Liver (tissue), 8 donors: ENCODE measurements at regions not wholly inside any gene's neighbourhood (a gene's known extent, or its start where the extent isn't known, plus 50 kb on each side); places are given as distances from the start of the nearest gene placed in this dataset.

ENCODE experiments used
- DNase-seq: peaks from one replicate; pipeline ENCODE4 v3.0.0-alpha.2; 2017; ENCODE audit warnings: low spot score
- H3K27ac ChIP-seq, 2 donors: one replicate each; pipeline ENCODE4 v1.7.0; 2013; ENCODE audit warnings: inconsistent platforms in 2 of 2, low read length in 2 of 2, control low read depth in 1 of 2, low read depth in 1 of 2, mild to moderate bottlenecking in 1 of 2
- H3K27me3 ChIP-seq, 4 donors: one replicate each; pipeline versions ENCODE4 v1.6.1 to v1.7.0; 2013; ENCODE audit warnings: low read length in 3 of 4, inconsistent platforms in 1 of 4, mild to moderate bottlenecking in 1 of 4, moderate library complexity in 1 of 4; ENCODE audit not compliant: control insufficient read depth in 4 of 4, insufficient read depth in 4 of 4
- H3K36me3 ChIP-seq, 4 donors: one replicate each; pipeline versions ENCODE4 v1.6.1 to v1.7.0; 2013; ENCODE audit warnings: low read length in 3 of 4, mild to moderate bottlenecking in 3 of 4, low read depth in 1 of 4, moderate library complexity in 1 of 4; ENCODE audit not compliant: control insufficient read depth in 4 of 4, insufficient read depth in 3 of 4
- H3K4me1 ChIP-seq, 4 donors: one replicate each; pipeline versions ENCODE4 v1.6.1 to v1.7.0; 2013; ENCODE audit warnings: low read length in 3 of 4, mild to moderate bottlenecking in 3 of 4, moderate library complexity in 1 of 4; ENCODE audit not compliant: control insufficient read depth in 4 of 4, insufficient read depth in 4 of 4
- H3K4me3 ChIP-seq, 3 donors: one replicate each; pipeline versions ENCODE4 v1.6.1 to v1.7.0; 2013; ENCODE audit warnings: low read length in 3 of 3, control low read depth in 1 of 3, low read depth in 1 of 3, mild to moderate bottlenecking in 1 of 3
- H3K9ac ChIP-seq, 2 donors: one replicate each; pipeline ENCODE4 v1.7.0; 2013; ENCODE audit warnings: low read length in 2 of 2, mild to moderate bottlenecking in 2 of 2, moderate library complexity in 2 of 2, control low read depth in 1 of 2, low read depth in 1 of 2
- H3K9me3 ChIP-seq, 4 donors: one replicate each; pipeline versions ENCODE4 v1.6.1 to v1.7.0; 2013; ENCODE audit warnings: low read length in 3 of 4; ENCODE audit not compliant: control insufficient read depth in 4 of 4
- EGR1 ChIP-seq, 2 donors: IDR thresholded peaks; 2 replicates each; pipeline ENCODE4 v1.6.1; 2016 to 2018; ENCODE audit warnings: antibody characterized with exemption in 2 of 2, low read depth in 2 of 2
- FOXA2 ChIP-seq: IDR thresholded peaks from 2 replicates; pipeline ENCODE4 v1.6.1; 2016; ENCODE audit warnings: antibody characterized with exemption
- HNF4A ChIP-seq, 2 donors: conservative IDR thresholded peaks; 2 replicates each; pipeline ENCODE4 v1.6.1; 2016; ENCODE audit warnings: antibody characterized with exemption in 2 of 2, mild to moderate bottlenecking in 2 of 2
- HNF4G ChIP-seq: IDR thresholded peaks from 2 replicates; pipeline ENCODE4 v1.6.1; 2016; ENCODE audit warnings: antibody characterized with exemption
- JUND ChIP-seq, 2 donors: IDR thresholded peaks; 2 replicates each; pipeline ENCODE4 v1.6.1; 2016; ENCODE audit warnings: antibody characterized with exemption in 2 of 2
- SP1 ChIP-seq: IDR thresholded peaks from 2 replicates; pipeline ENCODE4 v1.6.1; 2018; ENCODE audit warnings: antibody characterized with exemption, mild to moderate bottlenecking
- TAF1 ChIP-seq: conservative IDR thresholded peaks from 2 replicates; pipeline ENCODE4 v1.6.1; 2016; ENCODE audit warnings: antibody characterized with exemption, mild to moderate bottlenecking
- YY1 ChIP-seq: IDR thresholded peaks from 2 replicates; pipeline ENCODE4 v1.6.1; 2016; ENCODE audit warnings: antibody characterized with exemption, mild to moderate bottlenecking
- WGBS: extraction: QIAGEN DNeasy Blood & Tissue Kit; methylation state at CpG from one replicate; pipeline ENCODE4 v1.1.7; 2013; 5-methylcytosine and 5-hydroxymethylcytosine counted together
- TF ChIP-seq, protein P1 (sequence below): IDR thresholded peaks from 2 replicates; pipeline ENCODE4 v1.6.1; 2016; ENCODE audit warnings: antibody characterized with exemption
- TF ChIP-seq, protein P2 (sequence below): IDR thresholded peaks from 2 replicates; pipeline ENCODE4 v1.6.1; 2016; ENCODE audit warnings: antibody characterized with exemption
- TF ChIP-seq, protein P3 (sequence below): IDR thresholded peaks from 2 replicates; pipeline ENCODE4 v1.6.1; 2016; ENCODE audit warnings: antibody characterized with exemption
- TF ChIP-seq, protein P4 (sequence below): fragments of 150-350 bp; IDR thresholded peaks from 2 replicates; pipeline ENCODE4 v1.5.1; 2017; ENCODE audit warnings: improper control_type of control experiment, low read depth, low read length; ENCODE audit not compliant: missing input control
- donor health status: healthy.
- donor health status: healthy.
- donor health status: healthy.
- donor health status: healthy.
- donor health status: healthy.

DNA sequence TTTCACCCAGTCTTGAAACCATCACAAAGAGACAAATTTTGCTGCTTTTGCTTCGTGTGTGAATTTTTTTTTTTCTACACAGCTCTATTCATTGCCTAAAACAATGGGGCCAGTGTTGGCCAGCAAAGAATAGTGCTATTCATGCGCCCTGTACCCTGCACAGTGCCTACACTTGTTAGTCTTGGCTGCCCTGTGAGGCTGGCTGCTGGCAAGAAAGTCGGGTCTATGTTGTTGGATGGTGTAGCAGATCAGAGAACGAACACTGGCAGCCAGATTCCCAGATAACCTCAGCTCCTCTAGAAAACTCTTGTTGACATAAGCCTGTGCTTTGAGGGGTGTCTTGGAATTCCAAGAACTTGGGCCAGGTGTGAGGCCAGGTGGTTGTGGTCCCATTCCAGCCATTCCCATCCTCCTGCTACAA lies 455.7 kb upstream of the TCF4 start (continued):
- TF ChIP-seq, protein P1, sequence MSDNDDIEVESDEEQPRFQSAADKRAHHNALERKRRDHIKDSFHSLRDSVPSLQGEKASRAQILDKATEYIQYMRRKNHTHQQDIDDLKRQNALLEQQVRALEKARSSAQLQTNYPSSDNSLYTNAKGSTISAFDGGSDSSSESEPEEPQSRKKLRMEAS: no peak
- TF ChIP-seq, protein P2, sequence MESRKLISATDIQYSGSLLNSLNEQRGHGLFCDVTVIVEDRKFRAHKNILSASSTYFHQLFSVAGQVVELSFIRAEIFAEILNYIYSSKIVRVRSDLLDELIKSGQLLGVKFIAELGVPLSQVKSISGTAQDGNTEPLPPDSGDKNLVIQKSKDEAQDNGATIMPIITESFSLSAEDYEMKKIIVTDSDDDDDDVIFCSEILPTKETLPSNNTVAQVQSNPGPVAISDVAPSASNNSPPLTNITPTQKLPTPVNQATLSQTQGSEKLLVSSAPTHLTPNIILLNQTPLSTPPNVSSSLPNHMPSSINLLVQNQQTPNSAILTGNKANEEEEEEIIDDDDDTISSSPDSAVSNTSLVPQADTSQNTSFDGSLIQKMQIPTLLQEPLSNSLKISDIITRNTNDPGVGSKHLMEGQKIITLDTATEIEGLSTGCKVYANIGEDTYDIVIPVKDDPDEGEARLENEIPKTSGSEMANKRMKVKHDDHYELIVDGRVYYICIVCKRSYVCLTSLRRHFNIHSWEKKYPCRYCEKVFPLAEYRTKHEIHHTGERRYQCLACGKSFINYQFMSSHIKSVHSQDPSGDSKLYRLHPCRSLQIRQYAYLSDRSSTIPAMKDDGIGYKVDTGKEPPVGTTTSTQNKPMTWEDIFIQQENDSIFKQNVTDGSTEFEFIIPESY: no peak
- no peak for TF ChIP-seq EGR1 (IDR thresholded peaks at IDR 0.05; ENCODE audit: low read depth in 2 of 2)
- no peak for TF ChIP-seq SP1

DNA sequence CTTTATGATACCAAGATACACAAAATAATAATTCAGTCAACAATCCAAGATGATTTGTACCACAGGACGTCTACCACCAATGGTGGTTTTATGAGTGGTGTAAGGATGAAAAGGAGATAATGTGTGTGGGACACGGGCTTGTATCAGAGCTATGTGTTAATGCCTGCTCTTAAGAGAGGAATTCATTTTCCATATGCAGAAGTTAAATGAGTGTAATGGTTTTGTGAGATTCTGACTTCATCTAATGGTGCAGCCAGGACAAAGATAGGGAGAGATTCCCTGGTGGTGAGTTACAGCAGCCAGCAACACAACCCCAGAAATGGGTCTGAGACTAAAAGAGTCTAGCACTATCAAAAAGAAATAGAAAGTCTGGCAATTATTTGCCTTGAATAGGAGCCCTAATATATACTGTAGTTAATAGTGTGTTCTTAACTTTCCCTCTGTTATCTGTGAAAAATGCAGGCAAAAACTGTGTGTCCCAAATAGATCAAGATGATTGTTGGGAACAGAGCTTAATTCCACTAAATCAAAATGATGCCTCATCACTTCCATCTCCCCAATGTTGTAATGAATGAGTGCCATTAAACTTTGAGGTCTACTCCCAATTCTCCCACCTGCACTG lies 455.0 kb upstream of the TCF4 start:
- no peak overlapping the region for H3K27ac ChIP-seq
- no peaks in the 10 kb centered on the region for H3K36me3 ChIP-seq
- H3K9me3 ChIP-seq: peaks cover 0 to 5% (median 1%) of the 10 kb centered on the region in 4 donors
- no peak overlapping the region for H3K4me3 ChIP-seq
- H3K9ac ChIP-seq: no peak overlapping the region
- H3K4me1 ChIP-seq: no peaks in the 10 kb centered on the region
- no peak for DNase-seq
- no peaks in the 10 kb centered on the region for H3K27me3 ChIP-seq
- TF ChIP-seq, protein P2: no peak
- TF ChIP-seq EGR1 (IDR thresholded peaks at IDR 0.05; ENCODE audit: low read depth in 2 of 2) (no peak), FOXA2 (no peak), HNF4G (no peak), SP1 (no peak), TAF1 (no peak), YY1 (no peak), JUND (IDR thresholded peaks at IDR 0.05) (no peak), HNF4A (conservative IDR thresholded peaks at IDR 0.05) (no peak)
- TF ChIP-seq, protein P1: no peak
- TF ChIP-seq, protein P3, sequence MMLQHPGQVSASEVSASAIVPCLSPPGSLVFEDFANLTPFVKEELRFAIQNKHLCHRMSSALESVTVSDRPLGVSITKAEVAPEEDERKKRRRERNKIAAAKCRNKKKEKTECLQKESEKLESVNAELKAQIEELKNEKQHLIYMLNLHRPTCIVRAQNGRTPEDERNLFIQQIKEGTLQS: no peak
- 89% methylated on average over 2 of the region's 2 CpGs for WGBS

DNA sequence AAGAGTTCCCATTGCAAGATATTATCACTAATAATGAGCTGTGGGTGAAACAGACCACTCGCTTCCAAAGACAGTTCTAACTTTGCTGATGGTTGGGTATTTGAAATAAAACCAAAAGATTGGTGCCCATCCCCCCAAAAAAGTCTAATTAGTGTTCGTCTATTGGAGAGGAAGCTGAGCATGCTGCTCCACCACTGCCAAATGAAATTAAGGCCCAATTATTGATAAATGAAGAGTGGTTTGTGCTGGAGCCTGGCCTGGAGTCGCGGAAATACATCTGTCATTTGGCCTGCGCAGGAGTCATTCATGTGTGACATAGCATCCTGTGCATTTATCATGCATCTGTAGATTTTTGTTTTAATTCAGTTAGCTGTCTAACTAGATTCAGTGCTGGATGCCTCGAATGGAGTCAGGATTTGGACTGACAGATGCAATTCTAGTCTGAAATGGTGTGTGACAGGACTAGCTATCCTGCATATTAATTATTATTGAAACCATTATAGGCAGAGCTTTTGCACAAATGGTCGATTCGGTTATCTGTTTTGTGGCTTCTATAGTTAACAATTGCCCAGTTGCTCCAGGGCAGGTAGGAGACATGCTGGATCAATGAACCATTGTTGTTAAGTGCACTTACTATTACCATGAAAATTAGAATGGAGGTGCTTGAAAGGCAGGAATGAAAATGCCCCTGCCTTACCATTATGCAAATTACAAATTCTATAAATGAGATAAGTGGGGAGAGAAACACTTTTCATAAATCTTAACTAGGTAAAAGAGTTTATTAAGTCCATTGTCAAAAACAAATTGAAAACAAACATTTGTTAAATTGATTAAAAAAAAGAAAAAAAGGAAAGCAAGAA lies 450.4 kb upstream of the TCF4 start:
- Histone ChIP-seq H3K27me3 (no peaks in the 10 kb centered on the region), H3K27ac (no peak overlapping the region), H3K9me3 (no peaks in the 10 kb centered on the region), H3K9ac (no peak overlapping the region), H3K4me1 (no peaks in the 10 kb centered on the region), H3K4me3 (no peak overlapping the region), H3K36me3 (no peaks in the 10 kb centered on the region)
- TF ChIP-seq, protein P1: no peak
- TF ChIP-seq, protein P4, sequence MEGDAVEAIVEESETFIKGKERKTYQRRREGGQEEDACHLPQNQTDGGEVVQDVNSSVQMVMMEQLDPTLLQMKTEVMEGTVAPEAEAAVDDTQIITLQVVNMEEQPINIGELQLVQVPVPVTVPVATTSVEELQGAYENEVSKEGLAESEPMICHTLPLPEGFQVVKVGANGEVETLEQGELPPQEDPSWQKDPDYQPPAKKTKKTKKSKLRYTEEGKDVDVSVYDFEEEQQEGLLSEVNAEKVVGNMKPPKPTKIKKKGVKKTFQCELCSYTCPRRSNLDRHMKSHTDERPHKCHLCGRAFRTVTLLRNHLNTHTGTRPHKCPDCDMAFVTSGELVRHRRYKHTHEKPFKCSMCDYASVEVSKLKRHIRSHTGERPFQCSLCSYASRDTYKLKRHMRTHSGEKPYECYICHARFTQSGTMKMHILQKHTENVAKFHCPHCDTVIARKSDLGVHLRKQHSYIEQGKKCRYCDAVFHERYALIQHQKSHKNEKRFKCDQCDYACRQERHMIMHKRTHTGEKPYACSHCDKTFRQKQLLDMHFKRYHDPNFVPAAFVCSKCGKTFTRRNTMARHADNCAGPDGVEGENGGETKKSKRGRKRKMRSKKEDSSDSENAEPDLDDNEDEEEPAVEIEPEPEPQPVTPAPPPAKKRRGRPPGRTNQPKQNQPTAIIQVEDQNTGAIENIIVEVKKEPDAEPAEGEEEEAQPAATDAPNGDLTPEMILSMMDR: no peak
- WGBS: 84% methylated on average over 8 of the region's 8 CpGs
- DNase-seq: no peak
